ENCODE measurements at regions not wholly inside any gene's neighbourhood (a gene's known extent, or its start where the extent isn't known, plus 50 kb on each side); places are given as distances from the start of the nearest gene placed in this dataset.

DNA sequence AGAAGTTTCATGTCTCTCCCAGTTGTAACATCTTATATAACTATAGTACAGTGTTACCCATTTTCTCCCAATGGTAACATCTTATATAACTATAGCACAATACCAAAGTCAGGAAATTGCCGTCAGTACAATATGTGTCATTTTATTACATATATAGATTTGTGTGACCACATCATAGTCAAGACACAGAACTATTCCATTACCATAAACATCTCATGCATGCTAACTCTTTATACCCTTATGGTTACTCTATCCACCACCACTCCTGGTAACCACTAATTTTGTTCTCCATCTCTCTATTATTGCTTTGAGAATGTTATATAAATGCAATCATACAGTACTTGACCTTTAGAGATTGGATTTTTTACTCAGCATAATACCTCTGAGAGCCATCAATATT lies 120.7 kb downstream of the BACH1 start:
- H2AFZ ChIP-seq, result no peak overlapping the region
- H3K27ac ChIP-seq (ENCODE audit: low read depth), result no peak overlapping the region
- H3K9me3 Mint-ChIP-seq, result peaks cover 4% of the 10 kb centered on the region; the same call in 1 of the 3 replicates
- no peaks in the 10 kb centered on the region for H3F3A ChIP-seq (replicated peaks; ENCODE audit: low read depth)
- no peak overlapping the region for H3K4me3 Mint-ChIP-seq
- H3K4me1 Mint-ChIP-seq, result peaks cover 3% of the 10 kb centered on the region; the same call in 2 of the 3 replicates
- H3K36me3 ChIP-seq (ENCODE audit: insufficient read depth), result no peaks in the 10 kb centered on the region
- peaks cover 2% of the 10 kb centered on the region for H3K27me3 Mint-ChIP-seq (ENCODE audit: insufficient read depth, low read depth, poor library complexity)
- DNase-seq (ENCODE audit: low spot score) (no peak), ATAC-seq (no peak)
- no peak overlapping the region for H3K4me2 ChIP-seq
- H3K4me1 ChIP-seq (ENCODE audit: insufficient read depth), result no peaks in the 10 kb centered on the region
- no peaks in the 10 kb centered on the region for H3K27me3 ChIP-seq (ENCODE audit: insufficient read depth)
- no peaks in the 10 kb centered on the region for H3K36me3 Mint-ChIP-seq (ENCODE audit: low read depth)
- H3K9me2 ChIP-seq (ENCODE audit: insufficient read depth), result 0 out of 2 replicates have a peak, but pooled peaks cover 4% of the 10 kb centered on the region
- TF ChIP-seq ZNF331 (CRISPR knock-in tag; IDR thresholded peaks at IDR 0.05; ENCODE audit: low read depth) (no peak), EZH2phosphoT487 (IDR thresholded peaks at IDR 0.05; ENCODE audit: unreplicated experiment) (no peak), ZNF114 (CRISPR knock-in tag; IDR thresholded peaks at IDR 0.05) (no peak)
- TF ChIP-seq, protein P1, sequence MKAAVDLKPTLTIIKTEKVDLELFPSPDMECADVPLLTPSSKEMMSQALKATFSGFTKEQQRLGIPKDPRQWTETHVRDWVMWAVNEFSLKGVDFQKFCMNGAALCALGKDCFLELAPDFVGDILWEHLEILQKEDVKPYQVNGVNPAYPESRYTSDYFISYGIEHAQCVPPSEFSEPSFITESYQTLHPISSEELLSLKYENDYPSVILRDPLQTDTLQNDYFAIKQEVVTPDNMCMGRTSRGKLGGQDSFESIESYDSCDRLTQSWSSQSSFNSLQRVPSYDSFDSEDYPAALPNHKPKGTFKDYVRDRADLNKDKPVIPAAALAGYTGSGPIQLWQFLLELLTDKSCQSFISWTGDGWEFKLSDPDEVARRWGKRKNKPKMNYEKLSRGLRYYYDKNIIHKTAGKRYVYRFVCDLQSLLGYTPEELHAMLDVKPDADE (IDR thresholded peaks at IDR 0.05), result no peak
- TF ChIP-seq, protein P2, sequence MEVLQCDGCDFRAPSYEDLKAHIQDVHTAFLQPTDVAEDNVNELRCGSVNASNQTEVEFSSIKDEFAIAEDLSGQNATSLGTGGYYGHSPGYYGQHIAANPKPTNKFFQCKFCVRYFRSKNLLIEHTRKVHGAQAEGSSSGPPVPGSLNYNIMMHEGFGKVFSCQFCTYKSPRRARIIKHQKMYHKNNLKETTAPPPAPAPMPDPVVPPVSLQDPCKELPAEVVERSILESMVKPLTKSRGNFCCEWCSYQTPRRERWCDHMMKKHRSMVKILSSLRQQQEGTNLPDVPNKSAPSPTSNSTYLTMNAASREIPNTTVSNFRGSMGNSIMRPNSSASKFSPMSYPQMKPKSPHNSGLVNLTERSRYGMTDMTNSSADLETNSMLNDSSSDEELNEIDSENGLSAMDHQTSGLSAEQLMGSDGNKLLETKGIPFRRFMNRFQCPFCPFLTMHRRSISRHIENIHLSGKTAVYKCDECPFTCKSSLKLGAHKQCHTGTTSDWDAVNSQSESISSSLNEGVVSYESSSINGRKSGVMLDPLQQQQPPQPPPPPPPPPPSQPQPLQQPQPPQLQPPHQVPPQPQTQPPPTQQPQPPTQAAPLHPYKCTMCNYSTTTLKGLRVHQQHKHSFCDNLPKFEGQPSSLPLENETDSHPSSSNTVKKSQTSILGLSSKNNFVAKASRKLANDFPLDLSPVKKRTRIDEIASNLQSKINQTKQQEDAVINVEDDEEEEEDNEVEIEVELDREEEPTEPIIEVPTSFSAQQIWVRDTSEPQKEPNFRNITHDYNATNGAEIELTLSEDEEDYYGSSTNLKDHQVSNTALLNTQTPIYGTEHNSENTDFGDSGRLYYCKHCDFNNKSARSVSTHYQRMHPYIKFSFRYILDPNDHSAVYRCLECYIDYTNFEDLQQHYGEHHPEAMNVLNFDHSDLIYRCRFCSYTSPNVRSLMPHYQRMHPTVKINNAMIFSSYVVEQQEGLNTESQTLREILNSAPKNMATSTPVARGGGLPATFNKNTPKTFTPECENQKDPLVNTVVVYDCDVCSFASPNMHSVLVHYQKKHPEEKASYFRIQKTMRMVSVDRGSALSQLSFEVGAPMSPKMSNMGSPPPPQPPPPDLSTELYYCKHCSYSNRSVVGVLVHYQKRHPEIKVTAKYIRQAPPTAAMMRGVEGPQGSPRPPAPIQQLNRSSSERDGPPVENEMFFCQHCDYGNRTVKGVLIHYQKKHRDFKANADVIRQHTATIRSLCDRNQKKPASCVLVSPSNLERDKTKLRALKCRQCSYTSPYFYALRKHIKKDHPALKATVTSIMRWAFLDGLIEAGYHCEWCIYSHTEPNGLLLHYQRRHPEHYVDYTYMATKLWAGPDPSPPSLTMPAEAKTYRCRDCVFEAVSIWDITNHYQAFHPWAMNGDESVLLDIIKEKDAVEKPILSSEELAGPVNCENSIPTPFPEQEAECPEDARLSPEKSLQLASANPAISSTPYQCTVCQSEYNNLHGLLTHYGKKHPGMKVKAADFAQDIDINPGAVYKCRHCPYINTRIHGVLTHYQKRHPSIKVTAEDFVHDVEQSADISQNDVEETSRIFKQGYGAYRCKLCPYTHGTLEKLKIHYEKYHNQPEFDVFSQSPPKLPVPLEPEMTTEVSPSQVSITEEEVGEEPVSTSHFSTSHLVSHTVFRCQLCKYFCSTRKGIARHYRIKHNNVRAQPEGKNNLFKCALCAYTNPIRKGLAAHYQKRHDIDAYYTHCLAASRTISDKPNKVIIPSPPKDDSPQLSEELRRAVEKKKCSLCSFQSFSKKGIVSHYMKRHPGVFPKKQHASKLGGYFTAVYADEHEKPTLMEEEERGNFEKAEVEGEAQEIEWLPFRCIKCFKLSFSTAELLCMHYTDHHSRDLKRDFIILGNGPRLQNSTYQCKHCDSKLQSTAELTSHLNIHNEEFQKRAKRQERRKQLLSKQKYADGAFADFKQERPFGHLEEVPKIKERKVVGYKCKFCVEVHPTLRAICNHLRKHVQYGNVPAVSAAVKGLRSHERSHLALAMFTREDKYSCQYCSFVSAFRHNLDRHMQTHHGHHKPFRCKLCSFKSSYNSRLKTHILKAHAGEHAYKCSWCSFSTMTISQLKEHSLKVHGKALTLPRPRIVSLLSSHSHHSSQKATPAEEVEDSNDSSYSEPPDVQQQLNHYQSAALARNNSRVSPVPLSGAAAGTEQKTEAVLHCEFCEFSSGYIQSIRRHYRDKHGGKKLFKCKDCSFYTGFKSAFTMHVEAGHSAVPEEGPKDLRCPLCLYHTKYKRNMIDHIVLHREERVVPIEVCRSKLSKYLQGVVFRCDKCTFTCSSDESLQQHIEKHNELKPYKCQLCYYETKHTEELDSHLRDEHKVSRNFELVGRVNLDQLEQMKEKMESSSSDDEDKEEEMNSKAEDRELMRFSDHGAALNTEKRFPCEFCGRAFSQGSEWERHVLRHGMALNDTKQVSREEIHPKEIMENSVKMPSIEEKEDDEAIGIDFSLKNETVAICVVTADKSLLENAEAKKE (CRISPR knock-in tag; IDR thresholded peaks at IDR 0.05), result no peak
- TF ChIP-seq, protein P3, sequence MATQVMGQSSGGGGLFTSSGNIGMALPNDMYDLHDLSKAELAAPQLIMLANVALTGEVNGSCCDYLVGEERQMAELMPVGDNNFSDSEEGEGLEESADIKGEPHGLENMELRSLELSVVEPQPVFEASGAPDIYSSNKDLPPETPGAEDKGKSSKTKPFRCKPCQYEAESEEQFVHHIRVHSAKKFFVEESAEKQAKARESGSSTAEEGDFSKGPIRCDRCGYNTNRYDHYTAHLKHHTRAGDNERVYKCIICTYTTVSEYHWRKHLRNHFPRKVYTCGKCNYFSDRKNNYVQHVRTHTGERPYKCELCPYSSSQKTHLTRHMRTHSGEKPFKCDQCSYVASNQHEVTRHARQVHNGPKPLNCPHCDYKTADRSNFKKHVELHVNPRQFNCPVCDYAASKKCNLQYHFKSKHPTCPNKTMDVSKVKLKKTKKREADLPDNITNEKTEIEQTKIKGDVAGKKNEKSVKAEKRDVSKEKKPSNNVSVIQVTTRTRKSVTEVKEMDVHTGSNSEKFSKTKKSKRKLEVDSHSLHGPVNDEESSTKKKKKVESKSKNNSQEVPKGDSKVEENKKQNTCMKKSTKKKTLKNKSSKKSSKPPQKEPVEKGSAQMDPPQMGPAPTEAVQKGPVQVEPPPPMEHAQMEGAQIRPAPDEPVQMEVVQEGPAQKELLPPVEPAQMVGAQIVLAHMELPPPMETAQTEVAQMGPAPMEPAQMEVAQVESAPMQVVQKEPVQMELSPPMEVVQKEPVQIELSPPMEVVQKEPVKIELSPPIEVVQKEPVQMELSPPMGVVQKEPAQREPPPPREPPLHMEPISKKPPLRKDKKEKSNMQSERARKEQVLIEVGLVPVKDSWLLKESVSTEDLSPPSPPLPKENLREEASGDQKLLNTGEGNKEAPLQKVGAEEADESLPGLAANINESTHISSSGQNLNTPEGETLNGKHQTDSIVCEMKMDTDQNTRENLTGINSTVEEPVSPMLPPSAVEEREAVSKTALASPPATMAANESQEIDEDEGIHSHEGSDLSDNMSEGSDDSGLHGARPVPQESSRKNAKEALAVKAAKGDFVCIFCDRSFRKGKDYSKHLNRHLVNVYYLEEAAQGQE (IDR thresholded peaks at IDR 0.05; ENCODE audit: unreplicated experiment), result no peak
- TF ChIP-seq, protein P4, sequence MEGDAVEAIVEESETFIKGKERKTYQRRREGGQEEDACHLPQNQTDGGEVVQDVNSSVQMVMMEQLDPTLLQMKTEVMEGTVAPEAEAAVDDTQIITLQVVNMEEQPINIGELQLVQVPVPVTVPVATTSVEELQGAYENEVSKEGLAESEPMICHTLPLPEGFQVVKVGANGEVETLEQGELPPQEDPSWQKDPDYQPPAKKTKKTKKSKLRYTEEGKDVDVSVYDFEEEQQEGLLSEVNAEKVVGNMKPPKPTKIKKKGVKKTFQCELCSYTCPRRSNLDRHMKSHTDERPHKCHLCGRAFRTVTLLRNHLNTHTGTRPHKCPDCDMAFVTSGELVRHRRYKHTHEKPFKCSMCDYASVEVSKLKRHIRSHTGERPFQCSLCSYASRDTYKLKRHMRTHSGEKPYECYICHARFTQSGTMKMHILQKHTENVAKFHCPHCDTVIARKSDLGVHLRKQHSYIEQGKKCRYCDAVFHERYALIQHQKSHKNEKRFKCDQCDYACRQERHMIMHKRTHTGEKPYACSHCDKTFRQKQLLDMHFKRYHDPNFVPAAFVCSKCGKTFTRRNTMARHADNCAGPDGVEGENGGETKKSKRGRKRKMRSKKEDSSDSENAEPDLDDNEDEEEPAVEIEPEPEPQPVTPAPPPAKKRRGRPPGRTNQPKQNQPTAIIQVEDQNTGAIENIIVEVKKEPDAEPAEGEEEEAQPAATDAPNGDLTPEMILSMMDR (conservative IDR thresholded peaks at IDR 0.05; ENCODE audit: low read depth in 2 of 2), result no peak
- no peaks in the 10 kb centered on the region for H3K79me2 ChIP-seq (replicated peaks; ENCODE audit: insufficient read depth)
- no peak overlapping the region for H3K4me3 ChIP-seq
- H4K20me1 ChIP-seq (replicated peaks; ENCODE audit: insufficient read depth), result no peaks in the 10 kb centered on the region
- H3K27ac Mint-ChIP-seq, result no peak overlapping the region
